Endothelial cell of umbilical vein (primary cell): ENCODE measurements at regions not wholly inside any gene's neighbourhood (a gene's known extent, or its start where the extent isn't known, plus 50 kb on each side); places are given as distances from the start of the nearest gene placed in this dataset.

ENCODE experiments used
- BruUV-seq: library from RNA; stranded (reverse); fragments of 400-500 nt; replicated peaks from 2 replicates; lab custom pipeline; 2021; lab: Mats Ljungman, UMichigan
- CTCF ChIA-PET: fragments of 300-600, 350-600 bp; sonication (Branson Sonifier 250); formaldehyde crosslinking; loops from one replicate; lab custom pipeline; 2021; ENCODE audit warnings: antibody characterized with exemption, inconsistent platforms; lab: Charles Lee
- POLR2A ChIA-PET: fragments of 300-600, 350-600 bp; sonication (Branson Sonifier 250); formaldehyde crosslinking; loops from one replicate; lab custom pipeline; 2021; ENCODE audit warnings: antibody characterized with exemption, inconsistent platforms; lab: Charles Lee
- DNase-seq: peaks from one replicate; pipeline ENCODE4 v3.0.0-alpha.2; 2011; ENCODE audit warnings: low read depth, low spot score
- FAIRE-seq: peaks from 2 replicates; lab custom pipeline; 2011; peaks lifted over from hg19 to GRCh38; lab: Jason Lieb, UNC
- H2AFZ ChIP-seq: 2 replicates; pipeline ENCODE4 v1.6.0; 2012; ENCODE audit warnings: low read depth, low read length, control low read depth, inconsistent platforms
- H3K27ac ChIP-seq: 2 replicates; pipeline ENCODE4 v1.5.1; 2011; ENCODE audit warnings: low read depth, mild to moderate bottlenecking, control low read depth, low read length, moderate library complexity; ENCODE audit not compliant: insufficient read depth
- H3K27me3 ChIP-seq, 2 experiments: 2 replicates each; pipeline versions ENCODE4 v1.6.0 to v1.6.1; 2011; ENCODE audit warnings: low read length in 2 of 2, mixed read lengths in 1 of 2; ENCODE audit not compliant: control insufficient read depth in 2 of 2, insufficient read depth in 2 of 2
- H3K36me3 ChIP-seq, 2 experiments: 2 replicates in 1 of 2; 3 replicates in 1 of 2; pipeline ENCODE4 v1.5.1; 2011; ENCODE audit warnings: low read length in 2 of 2, mild to moderate bottlenecking in 1 of 2, moderate library complexity in 1 of 2; ENCODE audit not compliant: control insufficient read depth in 2 of 2, insufficient read depth in 2 of 2; ENCODE audit errors: extremely low read depth in 1 of 2
- H3K4me1 ChIP-seq: 3 replicates; pipeline ENCODE4 v1.5.1; 2011; ENCODE audit warnings: mild to moderate bottlenecking, low read length; ENCODE audit not compliant: control insufficient read depth, insufficient read depth; ENCODE audit errors: extremely low read depth
- H3K4me2 ChIP-seq: 2 replicates; pipeline ENCODE4 v1.6.1; 2011; ENCODE audit warnings: low read length, control low read depth, mixed read lengths; ENCODE audit not compliant: insufficient read depth
- H3K4me3 ChIP-seq, 3 experiments: fragments of 200-600 bp in 1 of 3; sonication (generic), shearing (Covaris generic) in 1 of 3; replicated peaks in 1 of 3; 2 replicates each; pipeline ENCODE4 v1.5.1; 2011 to 2016; ENCODE audit warnings: control low read depth in 3 of 3, low read length in 3 of 3, mild to moderate bottlenecking in 2 of 3, inconsistent platforms in 1 of 3, low read depth in 1 of 3, moderate library complexity in 1 of 3; ENCODE audit not compliant: insufficient read depth in 1 of 3
- H3K79me2 ChIP-seq: 2 replicates; pipeline ENCODE4 v1.6.0; 2012; ENCODE audit warnings: low read length, inconsistent platforms; ENCODE audit not compliant: control insufficient read depth, insufficient read depth
- H3K9ac ChIP-seq: replicated peaks from 2 replicates; pipeline ENCODE3; 2011; ENCODE audit warnings: low read length, control low read depth; ENCODE audit not compliant: insufficient read depth; ENCODE audit errors: extremely low read depth
- H3K9me1 ChIP-seq: replicated peaks from 3 replicates; pipeline ENCODE4 v1.6.0; 2011; ENCODE audit warnings: mild to moderate bottlenecking, low read length; ENCODE audit not compliant: control insufficient read depth, insufficient read depth; ENCODE audit errors: extremely low read depth
- H3K9me3 ChIP-seq: replicated peaks from 2 replicates; pipeline ENCODE4 v1.5.1; 2012; ENCODE audit warnings: low read length, inconsistent platforms; ENCODE audit not compliant: control insufficient read depth, insufficient read depth
- H4K20me1 ChIP-seq: replicated peaks from 2 replicates; pipeline ENCODE3; 2011; ENCODE audit warnings: mild to moderate bottlenecking, low read length; ENCODE audit not compliant: control insufficient read depth, insufficient read depth; ENCODE audit errors: extremely low read depth
- CTCF ChIP-seq, 2 donors: IDR thresholded peaks; 1 replicate in 1 of 2; 2 replicates in 1 of 2; pipeline ENCODE4 v1.5.1; 2011; ENCODE audit warnings: low read length in 2 of 2, mild to moderate bottlenecking in 2 of 2, moderate library complexity in 2 of 2, control low read depth in 1 of 2, inconsistent platforms in 1 of 2, low read depth in 1 of 2; ENCODE audit not compliant: insufficient read depth in 1 of 2; ENCODE audit errors: extremely low read depth in 1 of 2
- EZH2 ChIP-seq: IDR thresholded peaks from 2 replicates; pipeline ENCODE4 v1.6.1; 2012; ENCODE audit warnings: borderline replicate concordance, low read depth, mild to moderate bottlenecking, moderate library complexity, low read length, inconsistent platforms; ENCODE audit not compliant: severe bottlenecking
- FOS ChIP-seq: IDR thresholded peaks from 2 replicates; pipeline ENCODE4 v1.6.1; 2011; ENCODE audit warnings: mild to moderate bottlenecking, low read length, moderate library complexity, borderline replicate concordance; ENCODE audit not compliant: insufficient read depth
- GATA2 ChIP-seq: IDR thresholded peaks from 2 replicates; pipeline ENCODE4 v1.7.0; 2011; ENCODE audit warnings: low read depth, mild to moderate bottlenecking, moderate library complexity, mixed read lengths, low read length; ENCODE audit not compliant: insufficient read length, insufficient read depth
- JUN ChIP-seq: IDR thresholded peaks from 2 replicates; pipeline ENCODE4 v1.6.1; 2011; ENCODE audit warnings: borderline replicate concordance, low read depth; ENCODE audit not compliant: insufficient read length, insufficient read depth
- MAX ChIP-seq: IDR thresholded peaks from 2 replicates; pipeline ENCODE4 v1.6.1; 2011; ENCODE audit not compliant: insufficient read depth, insufficient read length
- MYC ChIP-seq: IDR thresholded peaks from one replicate; pipeline ENCODE4 v1.6.1; 2011; ENCODE audit warnings: mild to moderate bottlenecking, low read depth, low read length
- POLR2A ChIP-seq: IDR thresholded peaks from 2 replicates; pipeline ENCODE4 v1.6.1; 2012; ENCODE audit warnings: low read depth, mild to moderate bottlenecking, control low read depth, low read length
- POLR2AphosphoS5 ChIP-seq: IDR thresholded peaks from 2 replicates; pipeline ENCODE4 v1.6.1; 2012; ENCODE audit warnings: low read depth, mild to moderate bottlenecking, control low read depth, low read length, moderate library complexity; ENCODE audit not compliant: insufficient read depth
- dilution Hi-C: fragments of 300-500 bp; cut with MboI; formaldehyde crosslinking; loops from one replicate; pipeline ENCODE4 v1.15.0; 2019; ENCODE audit warnings: low sequenced_read_pairs; ENCODE audit not compliant: extremely low pct_ligation_motif_present
- intact Hi-C: fragments of 100-400 bp; cut with micrococcal nuclease; formaldehyde crosslinking; loops from one replicate; pipeline ENCODE4 v1.10.0; 2022

- Histone ChIP-seq H3K27ac (no peak overlapping the region), H4K20me1 (no peaks in the 10 kb centered on the region), H2AFZ (no peak overlapping the region), H3K4me1 (no peaks in the 10 kb centered on the region), H3K9ac (no peak overlapping the region), H3K4me3 (no peak overlapping the region), H3K36me3 (no peaks in the 10 kb centered on the region), H3K4me2 (no peak overlapping the region), H3K9me1 (no peaks in the 10 kb centered on the region), H3K9me3 (no peaks in the 10 kb centered on the region), H3K27me3 (no peaks in the 10 kb centered on the region), H3K79me2 (no peaks in the 10 kb centered on the region)
- intact Hi-C loops (no loop called here), dilution Hi-C loops (no loop called here)
- no peak for TF ChIP-seq EZH2
- no peak for TF ChIP-seq POLR2AphosphoS5
- TF ChIP-seq POLR2A, result no peak
- no peak for TF ChIP-seq MYC
- TF ChIP-seq GATA2, result no peak
- no peak for DNase-seq
- BruUV-seq, result no TSS peak
- no peak for FAIRE-seq
- POLR2A ChIA-PET, result no interaction called here
- CTCF ChIA-PET, result no interaction called here
Measured at GRCh38 chr14:62373944-62374343, 611.7 kb downstream of the SNAPC1 start.

GRCh38 chr14:62378057-62378456, 615.8 kb downstream of the SNAPC1 start:
- POLR2A ChIA-PET, result no interaction called here
- intact Hi-C loops, result no loop called here

More at GRCh38 chr14:62378057-62378456, 615.8 kb downstream of the SNAPC1 start:
- no peak overlapping the region for H3K27ac ChIP-seq
- H3K9me1 ChIP-seq, result no peaks in the 10 kb centered on the region
- no peaks in the 10 kb centered on the region for H3K79me2 ChIP-seq
- TF ChIP-seq MYC (no peak), CTCF (IDR thresholded peaks at IDR 0.05; ENCODE audit: extremely low read depth in 1 of 2, insufficient read depth in 1 of 2, low read depth in 1 of 2, low read length in 2 of 2) (no peak), POLR2A (no peak), POLR2AphosphoS5 (no peak), GATA2 (no peak), JUN (no peak), MAX (no peak), EZH2 (no peak), FOS (no peak)
- H4K20me1 ChIP-seq, result no peaks in the 10 kb centered on the region
- no peak for FAIRE-seq
- no peaks in the 10 kb centered on the region for H3K4me1 ChIP-seq
- dilution Hi-C loops, result no loop called here
- no peaks in the 10 kb centered on the region for H3K27me3 ChIP-seq
- no TSS peak for BruUV-seq
- CTCF ChIA-PET, result no interaction called here
- DNase-seq, result no peak
- H3K9me3 ChIP-seq, result no peaks in the 10 kb centered on the region
- no peak overlapping the region for H3K4me3 ChIP-seq
- H3K36me3 ChIP-seq, result no peaks in the 10 kb centered on the region
- no peak overlapping the region for H3K9ac ChIP-seq
- no peak overlapping the region for H2AFZ ChIP-seq
- H3K4me2 ChIP-seq, result no peak overlapping the region
